WTC11 (cell line): ENCODE measurements at regions not wholly inside any gene's neighbourhood (a gene's known extent, or its start where the extent isn't known, plus 50 kb on each side); places are given as distances from the start of the nearest gene placed in this dataset.
A peak's percentile ranks its signal among the peaks of the same experiment; 100 is the strongest.

ENCODE experiments used
- ATAC-seq: fragments of 200-7000 bp; cut with Tn5 transposase; 2 replicates; pipeline ENCODE4 v1.10.0; 2021; ENCODE audit warnings: mild to moderate bottlenecking, moderate library complexity
- CTCF ChIA-PET: fragments of 300-600 bp; sonication (Branson Sonifier 250); formaldehyde crosslinking; loops from one replicate; lab custom pipeline; 2021; ENCODE audit warnings: antibody characterized with exemption; lab: Charles Lee
- POLR2A ChIA-PET: fragments of 350-600 bp; sonication (Branson Sonifier 250); formaldehyde crosslinking; loops from one replicate; lab custom pipeline; 2021; ENCODE audit warnings: antibody characterized with exemption; lab: Charles Lee
- DNase-seq: peaks from one replicate; pipeline ENCODE4 v3.0.0; 2021; ENCODE audit warnings: low spot score
- H3K27ac Mint-ChIP-seq: 2 replicates; pipeline ENCODE4 v1.8.0; 2021; ENCODE audit warnings: mixed read lengths
- H3K27me3 Mint-ChIP-seq: 2 replicates; pipeline ENCODE4 v1.8.0; 2021; ENCODE audit warnings: low read depth, mild to moderate bottlenecking, moderate library complexity, mixed read lengths
- H3K36me3 Mint-ChIP-seq: 2 replicates; pipeline ENCODE4 v1.8.0; 2021; ENCODE audit warnings: mixed read lengths
- H3K4me1 Mint-ChIP-seq: 2 replicates; pipeline ENCODE4 v1.8.0; 2022; ENCODE audit warnings: mixed read lengths
- H3K4me3 Mint-ChIP-seq: 2 replicates; pipeline ENCODE4 v1.8.0; 2021; ENCODE audit warnings: mild to moderate bottlenecking, moderate library complexity, mixed read lengths
- H3K9me3 Mint-ChIP-seq: 2 replicates; pipeline ENCODE4 v1.8.0; 2021; ENCODE audit warnings: mixed read lengths
- ATF3 ChIP-seq: sonication (generic); formaldehyde crosslinking; conservative IDR thresholded peaks from 2 replicates; pipeline ENCODE4 v1.8.1; 2022; ENCODE audit warnings: mild to moderate bottlenecking, missing genetic modification reagents
- FOXP1 ChIP-seq: sonication (generic); formaldehyde crosslinking; IDR thresholded peaks from 2 replicates; pipeline ENCODE4 v1.8.0; 2022; ENCODE audit warnings: missing genetic modification reagents, mild to moderate bottlenecking, moderate library complexity, borderline replicate concordance
- JUN ChIP-seq: sonication (generic); formaldehyde crosslinking; IDR thresholded peaks from 2 replicates; pipeline ENCODE4 v1.8.0; 2023; ENCODE audit warnings: mild to moderate bottlenecking, missing genetic modification reagents
- PRDM15 ChIP-seq: sonication (generic); formaldehyde crosslinking; IDR thresholded peaks from 2 replicates; pipeline ENCODE4 v1.8.0; 2022; ENCODE audit warnings: missing genetic modification reagents
- PRRX2 ChIP-seq: fragments of 250-450 bp; sonication (Bioruptor Pico); IDR thresholded peaks from 2 replicates; pipeline ENCODE4 v1.8.0; 2021; ENCODE audit warnings: mild to moderate bottlenecking
- SOX15 ChIP-seq: fragments of 250-450 bp; sonication (Bioruptor Pico); IDR thresholded peaks from 2 replicates; pipeline ENCODE4 v1.9.0; 2021; ENCODE audit warnings: mild to moderate bottlenecking
- TEAD4 ChIP-seq: sonication (generic); formaldehyde crosslinking; IDR thresholded peaks from 2 replicates; pipeline ENCODE4 v1.8.0; 2022; ENCODE audit warnings: mild to moderate bottlenecking, missing genetic modification reagents
- TP53 ChIP-seq: sonication (generic); formaldehyde crosslinking; IDR thresholded peaks from 2 replicates; pipeline ENCODE4 v1.8.1; 2023; ENCODE audit warnings: mild to moderate bottlenecking, missing genetic modification reagents
- USF1 ChIP-seq: sonication (generic); formaldehyde crosslinking; IDR thresholded peaks from 2 replicates; pipeline ENCODE4 v1.8.0; 2022; ENCODE audit warnings: mild to moderate bottlenecking, missing genetic modification reagents
- ZNF263 ChIP-seq: sonication (generic); formaldehyde crosslinking; IDR thresholded peaks from 2 replicates; pipeline ENCODE4 v1.8.1; 2022; ENCODE audit warnings: low read depth, mild to moderate bottlenecking, moderate library complexity, missing genetic modification reagents
- TF ChIP-seq, protein P1 (sequence below): sonication (generic); formaldehyde crosslinking; IDR thresholded peaks from 2 replicates; pipeline ENCODE4 v1.8.1; 2022; ENCODE audit warnings: low read depth, missing genetic modification reagents, borderline replicate concordance

- no peak for TF ChIP-seq PRDM15 (CRISPR knock-in tag)
Measured at GRCh38 chr1:91585502-91585901, 84.9 kb downstream of the CDC7 start (continued).

DNA sequence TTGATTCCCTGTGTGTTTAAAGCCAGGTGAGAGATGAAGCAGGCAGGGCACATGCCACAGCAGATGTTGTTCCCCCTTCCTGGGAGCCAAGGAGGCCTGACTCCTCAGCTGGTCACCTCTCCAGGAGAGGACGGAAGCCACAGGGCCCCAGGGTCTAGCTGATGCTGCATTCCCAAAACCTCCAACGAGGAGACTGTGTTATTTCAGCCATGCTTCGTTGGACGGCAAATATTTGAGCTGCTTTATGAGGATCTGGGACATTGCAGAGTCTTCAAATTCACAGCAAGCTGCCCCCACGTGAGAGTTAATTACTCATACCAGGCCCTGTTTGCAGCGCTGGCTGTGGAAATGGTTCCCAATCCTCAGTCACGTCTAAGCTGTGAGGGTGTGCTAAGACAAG, 85.3 kb downstream of the CDC7 start:
- no peaks in the 10 kb centered on the region for H3K27me3 Mint-ChIP-seq
- H3K4me3 Mint-ChIP-seq: no peak overlapping the region
- DNase-seq (no peak), ATAC-seq (no peak)
- H3K27ac Mint-ChIP-seq: no peak overlapping the region
- ChIA-PET POLR2A (no interaction called here), CTCF (no interaction called here)
- no peaks in the 10 kb centered on the region for H3K36me3 Mint-ChIP-seq
- no peak for TF ChIP-seq JUN (CRISPR knock-in tag)
- TF ChIP-seq ATF3 (CRISPR knock-in tag): no peak
- TF ChIP-seq SOX15 (CRISPR knock-in tag): no peak
- no peak for TF ChIP-seq PRRX2 (CRISPR knock-in tag)
- TF ChIP-seq TEAD4 (CRISPR knock-in tag): no peak
- TF ChIP-seq PRDM15 (CRISPR knock-in tag): no peak
- peaks cover 13% of the 10 kb centered on the region for H3K9me3 Mint-ChIP-seq
- peaks cover 22% of the 10 kb centered on the region for H3K4me1 Mint-ChIP-seq

DNA sequence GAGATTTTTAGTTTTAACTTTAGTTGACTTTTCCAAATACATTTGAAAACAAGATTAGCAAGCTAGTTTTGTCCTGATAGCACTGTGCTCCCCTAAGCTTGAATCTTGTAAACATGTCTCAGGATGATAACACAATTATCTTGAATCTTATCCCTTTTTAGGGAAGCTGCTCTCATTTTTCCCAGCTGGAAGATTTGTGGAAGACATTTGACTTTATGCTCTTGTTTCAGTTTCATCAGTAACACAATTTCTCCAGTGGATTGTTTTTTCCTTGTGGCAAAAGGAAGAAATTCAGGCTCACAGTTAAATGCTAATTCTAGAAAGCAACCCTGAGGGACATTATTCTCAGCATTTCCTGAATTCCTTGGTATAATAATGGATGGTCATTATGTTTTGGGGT, 88.8 kb downstream of the CDC7 start:
- H3K9me3 Mint-ChIP-seq: peaks cover 8% of the 10 kb centered on the region
- ATAC-seq: no peak
- H3K4me1 Mint-ChIP-seq: peaks cover 31% of the 10 kb centered on the region
- no peak for DNase-seq
- H3K4me3 Mint-ChIP-seq: no peak overlapping the region
- TF ChIP-seq USF1 (CRISPR knock-in tag) (no peak), FOXP1 (CRISPR knock-in tag) (no peak), TP53 (no peak), ZNF263 (CRISPR knock-in tag) (no peak)
- TF ChIP-seq, protein P1, sequence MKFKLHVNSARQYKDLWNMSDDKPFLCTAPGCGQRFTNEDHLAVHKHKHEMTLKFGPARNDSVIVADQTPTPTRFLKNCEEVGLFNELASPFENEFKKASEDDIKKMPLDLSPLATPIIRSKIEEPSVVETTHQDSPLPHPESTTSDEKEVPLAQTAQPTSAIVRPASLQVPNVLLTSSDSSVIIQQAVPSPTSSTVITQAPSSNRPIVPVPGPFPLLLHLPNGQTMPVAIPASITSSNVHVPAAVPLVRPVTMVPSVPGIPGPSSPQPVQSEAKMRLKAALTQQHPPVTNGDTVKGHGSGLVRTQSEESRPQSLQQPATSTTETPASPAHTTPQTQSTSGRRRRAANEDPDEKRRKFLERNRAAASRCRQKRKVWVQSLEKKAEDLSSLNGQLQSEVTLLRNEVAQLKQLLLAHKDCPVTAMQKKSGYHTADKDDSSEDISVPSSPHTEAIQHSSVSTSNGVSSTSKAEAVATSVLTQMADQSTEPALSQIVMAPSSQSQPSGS: no peak
- POLR2A ChIA-PET: no interaction called here
- peak overlapping the region; percentile 85; the same call in 1 of the 2 replicates for H3K27ac Mint-ChIP-seq
- no peaks in the 10 kb centered on the region for H3K36me3 Mint-ChIP-seq
- CTCF ChIA-PET: interaction anchor here (0.6 kb wide), 1 partner anchor 49 kb away, joined by 4 read pairs; no protein-coding TSS in a partner anchor
- H3K27me3 Mint-ChIP-seq: no peaks in the 10 kb centered on the region
